ENCODE measurements at regions not wholly inside any gene's neighbourhood (a gene's known extent, or its start where the extent isn't known, plus 50 kb on each side); places are given as distances from the start of the nearest gene placed in this dataset.

GRCh38 chrX:115958687-115959359, 211.7 kb upstream of the AGTR2 start:
- TF ChIP-seq CTCF (IDR thresholded peaks at IDR 0.05) = no peak
- TF ChIP-seq POLR2A (IDR thresholded peaks at IDR 0.05; ENCODE audit: low read depth) = no peak
